ENCODE measurements at regions not wholly inside any gene's neighbourhood (a gene's known extent, or its start where the extent isn't known, plus 50 kb on each side); places are given as distances from the start of the nearest gene placed in this dataset.
"Not testable (repeated sequence)": the region's sequence is repeated elsewhere in the genome, so short reads cannot be mapped to it uniquely, and the experiment has no call there.

DNA sequence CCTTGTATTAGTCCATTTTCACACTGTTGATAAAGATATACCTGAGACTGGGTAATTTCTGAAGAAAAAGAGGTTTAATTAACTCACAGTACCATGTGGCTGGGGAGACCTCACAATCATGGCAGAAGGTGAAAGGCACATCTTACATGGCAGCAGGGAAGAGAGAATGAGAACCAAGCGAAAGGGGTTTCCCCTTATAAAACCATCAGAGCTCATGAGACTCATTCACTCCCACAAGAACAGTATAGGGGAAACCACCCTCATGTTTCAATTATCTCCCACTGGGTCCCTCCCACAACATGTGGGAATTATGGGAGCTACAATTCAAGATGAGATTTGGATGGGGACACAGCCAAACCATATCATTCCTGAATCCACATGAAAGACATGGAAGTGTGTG is 169.4 kb upstream of the SFSWAP start:
- TF ChIP-seq, protein P1, sequence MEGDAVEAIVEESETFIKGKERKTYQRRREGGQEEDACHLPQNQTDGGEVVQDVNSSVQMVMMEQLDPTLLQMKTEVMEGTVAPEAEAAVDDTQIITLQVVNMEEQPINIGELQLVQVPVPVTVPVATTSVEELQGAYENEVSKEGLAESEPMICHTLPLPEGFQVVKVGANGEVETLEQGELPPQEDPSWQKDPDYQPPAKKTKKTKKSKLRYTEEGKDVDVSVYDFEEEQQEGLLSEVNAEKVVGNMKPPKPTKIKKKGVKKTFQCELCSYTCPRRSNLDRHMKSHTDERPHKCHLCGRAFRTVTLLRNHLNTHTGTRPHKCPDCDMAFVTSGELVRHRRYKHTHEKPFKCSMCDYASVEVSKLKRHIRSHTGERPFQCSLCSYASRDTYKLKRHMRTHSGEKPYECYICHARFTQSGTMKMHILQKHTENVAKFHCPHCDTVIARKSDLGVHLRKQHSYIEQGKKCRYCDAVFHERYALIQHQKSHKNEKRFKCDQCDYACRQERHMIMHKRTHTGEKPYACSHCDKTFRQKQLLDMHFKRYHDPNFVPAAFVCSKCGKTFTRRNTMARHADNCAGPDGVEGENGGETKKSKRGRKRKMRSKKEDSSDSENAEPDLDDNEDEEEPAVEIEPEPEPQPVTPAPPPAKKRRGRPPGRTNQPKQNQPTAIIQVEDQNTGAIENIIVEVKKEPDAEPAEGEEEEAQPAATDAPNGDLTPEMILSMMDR (IDR thresholded peaks at IDR 0.05; ENCODE audit: insufficient read depth, low read length), result not testable (repeated sequence)
- TF ChIP-seq GABPA (IDR thresholded peaks at IDR 0.05; ENCODE audit: low read depth), result not testable (repeated sequence)
